Common myeloid progenitor, CD34-positive (primary cell): ENCODE measurements at regions not wholly inside any gene's neighbourhood (a gene's known extent, or its start where the extent isn't known, plus 50 kb on each side); places are given as distances from the start of the nearest gene placed in this dataset.

Experiments used
- CTCF ChIA-PET: fragments of 350-600 bp; sonication (Branson Sonifier 250); formaldehyde crosslinking; loops from one replicate; lab custom pipeline; 2021; ENCODE audit warnings: antibody characterized with exemption; lab: Charles Lee
- POLR2A ChIA-PET: fragments of 350-600 bp; sonication (Branson Sonifier 250); formaldehyde crosslinking; loops from one replicate; lab custom pipeline; 2021; ENCODE audit warnings: antibody characterized with exemption; lab: Charles Lee
- DNase-seq, 3 donors: peaks; one replicate each; pipeline versions ENCODE4 v3.0.0 to v3.0.0-alpha.2; 2013
- H3K27ac ChIP-seq, 2 experiments: 1 replicate in 1 of 2; 2 replicates in 1 of 2; pipeline ENCODE4 v1.7.0; 2013; ENCODE audit warnings: inconsistent platforms in 2 of 2, low read length in 2 of 2, mild to moderate bottlenecking in 2 of 2, low read depth in 1 of 2, moderate library complexity in 1 of 2; ENCODE audit not compliant: severe bottlenecking in 2 of 2, insufficient read depth in 1 of 2, poor library complexity in 1 of 2
- H3K27me3 ChIP-seq, 5 experiments: replicated peaks in 2 of 5; 1 replicate in 3 of 5; 2 replicates in 2 of 5; pipeline versions ENCODE4 v1.6.1 to v1.7.0; 2013; ENCODE audit warnings: low read length in 4 of 5, mild to moderate bottlenecking in 2 of 5, moderate library complexity in 2 of 5, inconsistent platforms in 1 of 5; ENCODE audit not compliant: insufficient read depth in 5 of 5, control insufficient read depth in 4 of 5
- H3K36me3 ChIP-seq, 4 experiments: 1 replicate in 2 of 4; 2 replicates in 2 of 4; pipeline versions ENCODE4 v1.6.1 to v1.7.0; 2013; ENCODE audit warnings: low read length in 3 of 4, control low read depth in 1 of 4, mild to moderate bottlenecking in 1 of 4; ENCODE audit not compliant: control insufficient read depth in 4 of 4, insufficient read depth in 4 of 4
- H3K4me1 ChIP-seq, 4 experiments: 1 replicate in 3 of 4; 2 replicates in 1 of 4; pipeline versions ENCODE4 v1.6.1 to v1.7.1; 2013; ENCODE audit warnings: low read length in 3 of 4, mild to moderate bottlenecking in 3 of 4, control low read depth in 1 of 4, inconsistent platforms in 1 of 4, moderate library complexity in 1 of 4; ENCODE audit not compliant: control insufficient read depth in 4 of 4, insufficient read depth in 4 of 4; ENCODE audit errors: control extremely low read depth in 1 of 4
- H3K4me3 ChIP-seq, 7 experiments: 1 replicate in 4 of 7; 2 replicates in 3 of 7; pipeline versions ENCODE4 v1.5.1 to v1.7.0; 2013; ENCODE audit warnings: mild to moderate bottlenecking in 7 of 7, low read length in 6 of 7, moderate library complexity in 6 of 7, inconsistent platforms in 2 of 7, low read depth in 2 of 7, control low read depth in 1 of 7; ENCODE audit not compliant: insufficient read depth in 4 of 7, control insufficient read depth in 1 of 7; ENCODE audit errors: extremely low read depth in 1 of 7
- H3K9me3 ChIP-seq, 5 experiments: 1 replicate in 4 of 5; 2 replicates in 1 of 5; pipeline versions ENCODE4 v1.6.1 to v1.7.1; 2013; ENCODE audit warnings: low read length in 4 of 5, mild to moderate bottlenecking in 2 of 5, inconsistent platforms in 1 of 5, low read depth in 1 of 5, moderate library complexity in 1 of 5; ENCODE audit not compliant: control insufficient read depth in 4 of 5, insufficient read depth in 2 of 5; ENCODE audit errors: control extremely low read depth in 1 of 5
- WGBS: methylation state at CpG from one replicate; pipeline ENCODE4 v1.1.5; 2013; ENCODE audit not compliant: insufficient coverage; 5-methylcytosine and 5-hydroxymethylcytosine counted together

GRCh38 chr6:63395381-63395780 is 75.6 kb upstream of the LGSN start:
- 100% methylated on average over 1 of the region's 3 CpGs for WGBS
- Histone ChIP-seq H3K4me1 (no peaks in the 10 kb centered on the region), H3K36me3 (no peaks in the 10 kb centered on the region), H3K27me3 (no peaks in the 10 kb centered on the region), H3K27ac (no peak overlapping the region), H3K4me3 (no peak overlapping the region), H3K9me3 (no peaks in the 10 kb centered on the region)
- POLR2A ChIA-PET: no interaction called here
- DNase-seq: no peak
- CTCF ChIA-PET: no interaction called here

DNA sequence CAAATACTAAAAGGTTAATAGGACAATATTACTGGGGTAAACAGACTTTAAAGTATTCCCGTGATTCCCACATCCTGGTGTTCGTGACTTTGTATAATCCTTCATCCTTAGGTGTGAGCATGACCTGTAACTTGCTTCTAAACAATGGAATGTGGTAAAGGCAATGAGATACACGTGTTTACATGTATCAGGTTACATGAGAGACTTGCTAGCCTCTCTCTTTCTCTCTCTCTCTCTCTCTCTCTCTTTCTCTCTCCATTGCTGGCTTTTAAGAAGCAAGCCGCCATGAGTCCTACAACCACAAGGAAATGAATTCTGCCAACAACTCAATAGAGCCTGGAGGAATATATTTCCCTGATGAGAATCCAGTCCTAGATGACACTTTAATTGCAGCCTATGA is 83.9 kb upstream of the LGSN start:
- Histone ChIP-seq H3K36me3 (no peaks in the 10 kb centered on the region), H3K9me3 (no peaks in the 10 kb centered on the region), H3K27me3 (no peaks in the 10 kb centered on the region), H3K4me1 (no peaks in the 10 kb centered on the region), H3K4me3 (no peak overlapping the region), H3K27ac (no peak overlapping the region)
- POLR2A ChIA-PET: no interaction called here
- WGBS: 94% methylated on average over 3 of the region's 4 CpGs
- CTCF ChIA-PET: no interaction called here
- no peak for DNase-seq

GRCh38 chr6:63410435-63411426 is 90.9 kb upstream of the LGSN start:
- H3K9me3 ChIP-seq: no peaks in the 10 kb centered on the region

DNA sequence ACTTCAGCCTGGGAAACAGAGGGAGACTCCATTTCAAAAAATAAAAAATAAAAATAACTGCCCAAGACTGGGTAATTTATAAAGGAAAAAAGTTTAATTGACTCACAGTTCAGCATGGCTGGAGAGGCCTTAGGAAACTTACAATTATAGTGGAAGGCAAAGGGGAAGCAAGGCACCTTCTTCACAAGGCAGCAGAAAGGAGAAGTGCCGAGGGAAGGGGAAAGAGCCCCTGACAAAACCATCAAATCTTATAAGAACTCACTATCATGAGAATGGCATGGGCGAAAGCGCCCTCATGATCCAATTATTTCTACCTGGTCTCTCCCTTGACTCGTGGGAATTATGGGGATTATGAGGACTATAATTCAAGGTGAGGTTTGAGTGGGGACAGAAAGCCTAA is 95.5 kb upstream of the LGSN start:
- no peak overlapping the region for H3K27ac ChIP-seq
- peaks cover 0 to 5% (median 0%) of the 10 kb centered on the region in 4 experiments for H3K4me1 ChIP-seq
- H3K4me3 ChIP-seq: no peak overlapping the region
- POLR2A ChIA-PET: no interaction called here
- H3K36me3 ChIP-seq: no peaks in the 10 kb centered on the region
- no CpG with 5 or more reads among the region's 4 CpGs for WGBS
- DNase-seq: no peak
- H3K9me3 ChIP-seq: no peaks in the 10 kb centered on the region
- no peaks in the 10 kb centered on the region for H3K27me3 ChIP-seq
- CTCF ChIA-PET: no interaction called here

More at GRCh38 chr6:63410435-63411426, 90.9 kb upstream of the LGSN start:
- CTCF ChIA-PET: no interaction called here
- 100% methylated on average over 1 of the region's 6 CpGs for WGBS
- H3K27ac ChIP-seq: no peak overlapping the region
- H3K27me3 ChIP-seq: no peaks in the 10 kb centered on the region
- H3K36me3 ChIP-seq: no peaks in the 10 kb centered on the region
- no peaks in the 10 kb centered on the region for H3K4me1 ChIP-seq
- POLR2A ChIA-PET: no interaction called here
- no peak overlapping the region for H3K4me3 ChIP-seq
- DNase-seq: no peak

DNA sequence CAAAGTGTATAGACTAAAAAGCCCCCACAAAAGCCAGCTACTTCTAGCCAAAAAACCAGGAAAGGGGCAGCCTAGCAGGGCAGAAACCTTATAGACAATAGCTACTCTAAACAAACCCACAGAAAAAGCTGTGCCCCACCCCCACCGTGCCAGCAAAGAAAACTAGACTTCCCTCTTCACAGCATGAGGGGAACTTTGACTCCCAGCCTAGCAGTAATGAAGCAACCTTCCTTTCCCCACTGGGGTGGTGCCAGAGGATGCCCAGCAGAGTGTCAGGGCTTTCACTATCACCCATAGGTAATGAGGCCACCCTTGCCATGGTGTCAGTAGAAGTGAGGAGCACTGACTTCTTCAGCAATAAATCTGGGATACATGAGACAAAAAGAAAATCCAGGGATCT is 99.0 kb upstream of the LGSN start:
- CTCF ChIA-PET: no interaction called here
- no peaks in the 10 kb centered on the region for H3K27me3 ChIP-seq
- WGBS: 14% methylated on average over 1 of the region's 1 CpG
- no peaks in the 10 kb centered on the region for H3K9me3 ChIP-seq
- no peak overlapping the region for H3K4me3 ChIP-seq
- H3K4me1 ChIP-seq: peaks cover 0 to 5% (median 0%) of the 10 kb centered on the region in 4 experiments
- POLR2A ChIA-PET: interaction anchor here (0.6 kb wide), 1 partner anchor 73 kb away, joined by 5 read pairs; no protein-coding TSS in a partner anchor
- no peaks in the 10 kb centered on the region for H3K36me3 ChIP-seq
- DNase-seq: no peak
- no peak overlapping the region for H3K27ac ChIP-seq

GRCh38 chr6:63424636-63425035 is 104.9 kb upstream of the LGSN start:
- no peak for DNase-seq
- no peaks in the 10 kb centered on the region for H3K4me1 ChIP-seq
- H3K36me3 ChIP-seq: no peaks in the 10 kb centered on the region
- POLR2A ChIA-PET: no interaction called here
- no peaks in the 10 kb centered on the region for H3K27me3 ChIP-seq
- no peaks in the 10 kb centered on the region for H3K9me3 ChIP-seq
- no CpG with 5 or more reads among the region's 1 CpG for WGBS
- CTCF ChIA-PET: no interaction called here
- no peak overlapping the region for H3K4me3 ChIP-seq
- no peak overlapping the region for H3K27ac ChIP-seq

GRCh38 chr6:63425493-63425892 is 105.7 kb upstream of the LGSN start:
- no peak for DNase-seq
- POLR2A ChIA-PET: no interaction called here

More at GRCh38 chr6:63425493-63425892, 105.7 kb upstream of the LGSN start:
- no peak overlapping the region for H3K27ac ChIP-seq
- 100% methylated on average over 1 of the region's 2 CpGs for WGBS
- H3K27me3 ChIP-seq: no peaks in the 10 kb centered on the region
- H3K9me3 ChIP-seq: no peaks in the 10 kb centered on the region
- H3K36me3 ChIP-seq: no peaks in the 10 kb centered on the region
- H3K4me3 ChIP-seq: no peak overlapping the region
- no peaks in the 10 kb centered on the region for H3K4me1 ChIP-seq
- CTCF ChIA-PET: no interaction called here
